Inflammatory macrophage treated with lipopolysaccharide for 1 hour (primary cell): ENCODE measurements at regions not wholly inside any gene's neighbourhood (a gene's known extent, or its start where the extent isn't known, plus 50 kb on each side); places are given as distances from the start of the nearest gene placed in this dataset.

Experiments
- DNase-seq, 2 donors: peaks; one replicate each; pipeline ENCODE4 v3.0.0-alpha.2; 2020 to 2022

GRCh38 chr1:228850141-228851100, 115.1 kb downstream of the RHOU start:
- DNase-seq = peak; percentile 23 to 47

GRCh38 chr1:228851193-228851592, 115.9 kb downstream of the RHOU start:
- no peak for DNase-seq

- DNase-seq = no peak
Measured at GRCh38 chr1:228851618-228852017, 116.3 kb downstream of the RHOU start.

- no peak for DNase-seq
Measured at GRCh38 chr1:228852024-228852423, 116.7 kb downstream of the RHOU start.

- no peak for DNase-seq
Measured at GRCh38 chr1:228852511-228853088, 117.3 kb downstream of the RHOU start.

- no peak for DNase-seq
Measured at GRCh38 chr1:228853191-228853590, 117.9 kb downstream of the RHOU start.

- DNase-seq = no peak
Measured at GRCh38 chr1:228853637-228854036, 118.4 kb downstream of the RHOU start.

GRCh38 chr1:228854907-228855306, 119.6 kb downstream of the RHOU start:
- DNase-seq = no peak

GRCh38 chr1:228857611-228858010, 122.3 kb downstream of the RHOU start:
- DNase-seq = no peak

- DNase-seq = no peak
Measured at GRCh38 chr1:228860911-228861831, 125.9 kb downstream of the RHOU start.

- DNase-seq = peak; percentile 55 to 68
Measured at GRCh38 chr1:228861832-228862180, 126.5 kb downstream of the RHOU start.

- no peak for DNase-seq
Measured at GRCh38 chr1:228862542-228863505, 127.5 kb downstream of the RHOU start.

GRCh38 chr1:228863776-228864175, 128.5 kb downstream of the RHOU start:
- no peak for DNase-seq

GRCh38 chr1:228865627-228866330, 130.5 kb downstream of the RHOU start:
- no peak for DNase-seq

GRCh38 chr1:228866468-228866867, 131.2 kb downstream of the RHOU start:
- no peak for DNase-seq

GRCh38 chr1:228867108-228867950, 132.1 kb downstream of the RHOU start:
- DNase-seq = no peak

- no peak for DNase-seq
Measured at GRCh38 chr1:228867951-228868730, 132.9 kb downstream of the RHOU start.

- no peak for DNase-seq
Measured at GRCh38 chr1:228868731-228869024, 133.4 kb downstream of the RHOU start.

GRCh38 chr1:228869312-228869824, 134.1 kb downstream of the RHOU start:
- no peak for DNase-seq
